DMS 273 treated with DMSO at 0.1 percent for 48 hours (cell line): ENCODE measurements at regions not wholly inside any gene's neighbourhood (a gene's known extent, or its start where the extent isn't known, plus 50 kb on each side); places are given as distances from the start of the nearest gene placed in this dataset.

Experiments
- DNase-seq: peaks from one replicate; lab custom pipeline; 2025; lab: John Stamatoyannopoulos, UW

GRCh38 chr14:100381395-100382105, 58.4 kb downstream of the SLC25A47 start:
- no peak for DNase-seq

- DNase-seq, result no peak
Observed at GRCh38 chr14:100382106-100382455, 58.9 kb downstream of the SLC25A47 start.

DNA sequence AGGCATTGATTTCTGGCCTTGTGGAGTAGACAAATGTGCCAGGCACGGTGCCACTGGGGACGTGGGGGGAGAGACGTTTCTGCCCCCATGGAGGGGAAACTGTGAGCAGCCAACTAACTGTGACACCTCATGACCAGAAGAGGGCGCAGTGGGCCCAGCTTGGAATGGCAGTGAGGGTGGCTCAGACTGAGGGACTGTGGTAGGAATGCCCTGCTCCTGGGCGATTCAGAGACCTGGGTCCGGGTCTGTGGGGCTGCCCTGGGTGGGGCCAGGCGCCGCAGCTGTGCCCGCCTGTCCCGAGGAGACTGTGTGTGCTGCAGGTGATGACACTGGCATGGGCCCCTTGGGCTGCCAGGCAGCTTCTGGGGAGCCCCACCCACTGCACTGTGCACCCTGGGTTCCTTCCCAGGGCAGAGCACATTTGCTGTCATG, 60.6 kb downstream of the SLC25A47 start:
- peak; percentile 12 for DNase-seq

DNA sequence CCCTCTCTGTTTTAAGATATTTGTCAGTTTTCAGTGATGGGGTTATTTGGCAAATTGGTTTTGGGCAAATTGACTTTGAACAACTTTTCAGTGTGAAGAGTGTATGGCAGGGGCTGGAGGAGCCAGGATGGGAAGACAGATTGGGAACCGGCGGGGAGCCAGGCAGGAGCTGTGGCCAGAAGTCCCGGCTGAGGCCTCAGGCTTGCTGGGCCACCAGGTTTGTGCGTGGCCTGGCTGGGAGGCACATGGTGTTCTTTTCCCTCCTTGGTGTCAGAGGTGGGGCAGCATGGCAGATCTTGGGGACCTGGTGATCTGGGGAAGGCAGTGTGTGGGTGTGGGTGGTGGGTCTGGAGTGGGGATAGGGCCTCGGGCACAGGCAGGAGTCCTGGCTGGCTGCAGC, 61.1 kb downstream of the SLC25A47 start:
- DNase-seq, result no peak

DNA sequence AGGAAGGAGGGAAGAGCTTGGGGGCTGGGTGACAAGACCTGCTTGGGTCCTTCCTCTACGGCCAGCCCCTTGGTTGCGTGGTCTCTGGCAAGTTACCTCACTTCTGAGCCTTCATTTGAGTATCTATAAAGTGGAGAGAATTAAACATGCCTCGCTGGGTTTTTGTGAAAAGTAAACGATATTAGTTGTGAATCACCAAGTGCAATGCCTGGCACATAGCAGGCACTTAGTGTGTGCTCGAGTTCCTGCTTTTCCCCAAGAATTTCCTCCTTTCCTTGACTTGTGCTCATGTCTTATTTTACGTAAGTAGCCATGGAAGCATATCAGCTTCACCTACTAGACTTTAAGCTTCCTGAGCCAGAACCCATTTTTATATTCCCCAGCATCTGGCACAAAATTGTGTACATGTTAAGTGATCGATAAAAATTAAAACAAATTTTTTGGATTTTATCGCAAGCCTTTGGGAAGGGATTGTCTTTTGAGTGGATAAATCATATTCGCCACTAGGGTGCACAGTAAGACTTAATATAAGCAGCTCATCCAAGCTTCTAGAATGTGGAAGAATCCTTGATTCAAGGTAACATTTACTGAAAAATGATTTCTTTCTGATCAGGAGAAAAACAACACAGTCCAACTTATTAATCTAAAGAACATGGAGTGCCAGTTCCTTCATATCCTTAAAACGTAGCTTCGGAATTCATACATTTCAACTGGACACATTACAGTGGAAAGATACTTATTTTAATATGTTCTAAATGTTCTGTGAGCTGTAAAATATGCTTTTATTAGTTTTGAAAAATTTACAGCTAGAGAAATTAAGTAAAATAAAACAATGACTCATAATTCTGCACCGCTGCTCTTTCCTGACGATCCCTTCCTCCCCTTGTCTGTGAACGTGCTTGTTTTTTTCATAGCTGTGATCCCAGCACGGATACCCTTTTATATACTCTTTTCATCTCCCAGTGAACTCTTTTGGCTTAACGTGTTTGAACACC, 62.0 kb downstream of the SLC25A47 start:
- DNase-seq, result no peak

GRCh38 chr14:100386121-100386520, 63.0 kb downstream of the SLC25A47 start:
- DNase-seq, result no peak

DNA sequence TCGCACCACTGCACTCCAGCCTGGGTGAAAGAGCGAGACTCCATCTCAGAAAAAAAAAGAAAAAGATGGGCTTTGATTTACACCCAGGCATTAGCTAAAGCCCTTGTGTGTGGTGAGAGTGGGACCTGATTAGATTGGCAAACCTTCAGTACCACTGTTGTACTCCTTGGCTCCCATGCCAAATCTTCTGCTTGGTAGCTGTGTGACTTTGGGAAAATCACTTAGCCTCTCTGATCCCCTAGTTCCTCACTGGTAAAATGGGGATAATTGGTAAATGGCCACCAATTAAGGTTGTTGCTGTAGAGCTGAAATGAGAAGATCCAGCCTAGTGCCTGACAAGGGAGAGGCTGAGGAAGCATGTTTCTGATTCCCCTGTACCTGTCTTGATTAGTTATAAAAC, 63.7 kb downstream of the SLC25A47 start:
- no peak for DNase-seq

- no peak for DNase-seq
Observed at GRCh38 chr14:100387450-100387849, 64.3 kb downstream of the SLC25A47 start.

DNA sequence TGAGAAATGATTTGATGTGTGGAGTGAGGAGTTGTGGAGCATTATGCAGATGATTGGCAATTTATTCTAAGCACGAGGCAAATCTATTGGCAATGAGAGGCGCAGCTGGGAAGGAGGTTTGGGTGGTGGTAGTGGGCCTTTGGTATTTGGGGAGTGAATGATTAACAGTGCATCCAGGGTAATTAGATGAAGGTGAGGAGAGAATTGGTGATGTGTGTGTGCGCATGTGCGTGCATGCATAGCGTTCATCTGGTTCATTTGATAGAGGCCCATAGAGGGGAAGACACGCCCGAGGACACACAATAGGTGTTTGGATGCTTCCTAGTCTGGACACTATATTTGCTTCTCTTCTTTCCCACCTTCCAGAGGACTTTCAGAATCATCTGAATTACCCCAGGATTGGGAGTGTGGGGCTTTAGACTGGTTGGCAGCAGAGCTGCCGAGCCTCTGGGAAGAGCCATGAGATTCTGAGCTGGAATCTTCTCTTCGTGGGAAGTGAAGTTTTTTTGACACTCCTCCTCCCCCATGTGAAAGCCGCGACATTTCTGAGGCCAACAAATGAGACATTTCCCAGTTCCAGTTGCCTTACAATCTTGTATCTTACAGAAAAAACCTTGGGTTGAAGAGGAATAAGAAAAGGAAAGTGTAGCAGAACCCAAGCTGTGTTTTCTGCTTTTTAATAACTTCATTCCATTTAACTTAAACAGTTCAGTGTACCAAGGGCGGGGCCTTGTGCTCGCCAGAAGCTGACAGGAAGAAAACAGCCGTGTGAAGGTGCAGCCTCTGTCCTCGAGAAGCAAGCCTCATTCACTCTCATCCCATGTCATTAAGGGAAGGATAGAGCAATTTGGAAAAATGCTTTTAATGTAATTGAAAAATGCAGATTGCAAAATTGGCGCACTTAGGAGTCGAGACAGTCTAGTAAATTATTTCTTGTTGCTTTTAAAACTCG, 65.2 kb downstream of the SLC25A47 start:
- no peak for DNase-seq

GRCh38 chr14:100389497-100390104, 66.5 kb downstream of the SLC25A47 start:
- DNase-seq, result no peak

DNA sequence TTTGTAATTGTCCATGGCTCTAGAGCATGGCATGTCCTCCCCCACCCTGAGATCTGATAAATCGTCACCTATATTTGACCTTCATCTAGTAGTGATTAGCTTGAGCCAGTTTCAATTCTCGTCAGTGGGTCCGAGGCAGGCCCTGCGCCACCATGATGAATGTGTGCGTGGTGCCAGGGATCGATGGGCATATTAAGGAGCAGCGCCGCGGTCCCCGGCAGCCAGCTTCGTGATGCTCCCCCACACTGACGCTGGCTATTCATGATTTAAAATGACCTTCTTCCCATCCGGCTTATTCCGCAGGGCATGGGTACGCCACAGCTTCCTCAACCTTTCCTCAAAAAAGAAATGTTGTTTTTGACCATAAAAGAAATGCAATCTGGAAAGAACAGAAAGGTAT, 68.0 kb downstream of the SLC25A47 start:
- no peak for DNase-seq

- no peak for DNase-seq
Observed at GRCh38 chr14:100391724-100392123, 68.6 kb downstream of the SLC25A47 start.

DNA sequence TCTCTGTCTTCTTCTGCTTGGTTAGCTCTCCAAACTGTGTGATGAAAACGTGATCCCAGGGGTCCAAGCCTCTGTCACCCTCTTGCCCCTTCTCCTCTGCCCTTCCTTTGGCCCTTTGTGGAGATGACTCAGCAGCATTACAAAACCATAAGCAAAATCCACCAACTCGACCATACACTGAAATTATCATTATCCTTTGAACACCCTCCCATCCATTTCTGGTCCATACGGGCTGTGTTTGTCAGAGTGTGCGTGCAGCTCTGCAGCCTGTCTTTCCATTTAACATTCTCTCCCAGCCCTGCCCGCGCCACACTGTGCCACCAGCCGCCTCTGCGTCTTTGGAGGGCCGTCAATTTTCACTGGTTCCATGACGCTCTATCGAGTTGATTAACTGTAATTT, 69.2 kb downstream of the SLC25A47 start:
- DNase-seq, result no peak

DNA sequence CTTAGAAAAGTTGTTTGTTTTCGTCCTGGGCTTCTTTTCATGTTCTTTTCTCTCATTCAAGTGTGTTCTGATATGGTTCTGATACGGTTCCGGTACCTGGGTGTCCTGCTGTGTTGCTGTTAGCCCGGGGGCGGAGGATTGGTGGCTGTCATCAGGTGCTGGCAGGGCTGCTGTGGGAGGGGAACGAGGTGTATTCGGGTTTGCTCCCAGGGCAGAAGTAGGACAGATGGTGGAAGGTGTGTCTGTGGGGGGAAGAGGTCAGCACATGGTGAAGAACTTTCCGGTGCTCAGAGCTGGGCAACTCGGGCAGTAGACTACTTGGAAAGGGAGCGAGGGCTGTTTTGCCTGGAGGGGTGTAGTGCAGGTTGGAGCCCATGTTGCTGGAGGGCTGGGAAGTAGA, 70.2 kb downstream of the SLC25A47 start:
- no peak for DNase-seq

- DNase-seq, result no peak
Observed at GRCh38 chr14:100393906-100394732, 71.0 kb downstream of the SLC25A47 start.

DNA sequence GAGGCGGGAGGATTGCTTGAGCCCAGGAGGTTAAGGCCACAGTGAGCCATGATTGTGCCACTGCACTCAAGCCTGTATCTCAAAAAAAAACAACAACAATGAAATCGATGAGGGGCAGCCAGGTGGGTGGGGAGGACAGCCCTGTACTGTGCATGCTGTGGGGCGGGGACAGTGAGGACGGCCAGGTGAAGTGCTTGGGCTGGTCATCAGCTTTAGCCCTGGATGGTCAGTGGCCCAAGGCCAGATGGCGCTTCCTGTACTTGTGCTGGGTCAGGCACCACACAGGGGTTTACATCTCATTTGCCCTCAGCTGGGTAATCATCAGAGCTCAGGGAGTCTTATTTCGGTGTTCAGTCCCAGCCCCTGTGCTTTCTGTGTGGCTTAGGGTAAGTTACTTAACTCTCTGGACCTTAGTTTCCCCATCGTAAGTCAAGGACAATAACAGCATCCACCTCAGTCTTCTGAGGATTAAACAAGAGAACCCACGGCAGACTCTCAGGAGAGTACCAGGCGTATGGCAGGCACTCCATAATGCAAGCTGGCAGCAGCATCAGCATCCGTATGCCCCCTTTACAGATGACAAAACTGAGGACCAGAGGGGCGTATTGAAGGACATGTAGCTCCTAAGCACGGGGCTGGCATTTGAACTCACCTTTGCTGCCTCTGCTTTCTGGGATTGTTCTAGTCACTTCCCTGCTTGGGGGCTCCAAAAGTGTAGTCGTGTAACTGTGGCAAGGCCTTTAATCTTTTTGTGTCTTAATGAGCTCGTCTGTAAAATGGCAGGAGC, 71.9 kb downstream of the SLC25A47 start:
- DNase-seq, result no peak

DNA sequence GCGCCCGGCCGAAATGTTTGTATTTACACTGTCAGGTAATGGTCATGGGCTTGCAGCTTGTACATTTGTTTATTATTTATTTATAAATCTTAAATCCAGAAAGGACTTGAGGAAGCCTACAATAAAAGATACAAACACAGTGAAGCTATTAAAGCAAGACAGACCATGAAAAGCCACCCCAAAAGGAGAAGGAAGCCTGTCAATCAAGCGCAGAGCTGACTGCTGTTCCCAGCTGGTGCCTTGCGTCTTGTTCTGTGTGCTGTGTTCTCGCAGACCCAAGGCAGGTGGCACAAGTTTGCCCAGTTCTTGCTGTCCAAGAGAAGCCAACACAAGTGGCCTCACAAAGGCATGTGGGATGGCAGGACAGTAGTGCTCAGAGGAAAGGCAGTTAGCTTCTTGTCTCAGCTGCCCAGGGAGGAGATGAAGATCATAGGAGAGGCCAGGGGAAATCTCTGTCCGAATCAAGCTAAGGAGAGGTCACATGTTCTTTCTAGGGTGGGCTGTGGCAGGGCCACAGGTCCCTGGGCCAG, 73.2 kb downstream of the SLC25A47 start:
- DNase-seq, result no peak

DNA sequence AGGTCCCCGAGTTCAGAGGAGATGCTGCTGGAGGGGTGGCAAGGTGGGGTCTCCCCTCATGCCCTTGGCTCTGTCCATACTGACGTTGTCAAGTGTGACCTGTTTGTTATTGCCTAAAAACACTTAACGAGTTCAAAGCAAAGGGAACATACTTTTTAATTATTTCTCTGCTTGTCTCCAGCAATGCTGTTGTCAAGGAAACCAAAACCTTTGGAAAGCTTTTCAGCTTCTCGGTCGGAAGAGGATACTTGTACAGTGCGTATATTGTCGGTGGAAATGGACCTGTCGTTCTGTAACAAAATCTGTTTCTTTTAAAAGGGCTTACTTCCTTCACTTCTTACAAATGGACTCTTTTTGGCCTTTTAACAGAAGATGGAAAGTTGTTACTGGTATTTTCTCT, 73.9 kb downstream of the SLC25A47 start:
- DNase-seq, result no peak

DNA sequence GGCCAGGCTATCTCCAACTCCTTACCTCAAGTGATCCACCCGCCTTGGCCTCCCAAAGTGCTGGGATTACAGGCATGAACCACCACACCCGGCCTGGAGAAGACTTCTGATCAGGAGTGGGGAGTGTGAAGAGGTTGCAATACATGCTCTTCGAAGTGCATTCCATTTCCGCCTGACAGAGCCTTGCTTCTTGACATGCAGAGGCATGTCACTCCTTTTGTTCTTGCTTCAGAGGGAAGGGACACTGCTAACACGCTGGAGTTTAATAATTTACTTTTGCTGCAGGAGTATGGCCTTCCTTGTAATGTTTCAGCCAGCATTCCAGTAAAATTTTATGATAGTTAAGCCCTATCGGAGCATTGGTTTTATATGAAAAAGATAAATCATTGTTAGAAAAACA, 74.9 kb downstream of the SLC25A47 start:
- DNase-seq, result no peak
